DMS53 (cell line): ENCODE measurements at regions not wholly inside any gene's neighbourhood (a gene's known extent, or its start where the extent isn't known, plus 50 kb on each side); places are given as distances from the start of the nearest gene placed in this dataset.

ENCODE experiments used
- DNase-seq: peaks from one replicate; lab custom pipeline; 2025; lab: John Stamatoyannopoulos, UW

DNA sequence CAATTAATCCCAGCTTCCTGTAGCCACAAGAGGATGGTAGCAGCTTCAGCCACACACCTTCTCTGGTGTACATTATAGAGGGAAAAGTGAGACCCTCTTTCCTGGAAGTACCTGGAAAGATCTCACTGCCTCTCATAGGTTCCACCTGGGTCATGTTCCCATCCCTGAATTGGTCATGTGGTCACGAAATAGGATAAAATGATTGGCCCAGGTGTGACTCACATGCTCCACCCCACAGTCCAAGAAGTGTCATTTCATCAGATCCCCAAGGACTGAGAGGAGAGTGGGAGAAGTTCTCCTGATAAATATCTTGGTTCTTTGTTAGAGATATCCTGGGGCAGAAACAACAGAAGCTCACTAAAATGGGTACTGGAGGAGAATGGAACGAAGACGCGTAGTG lies 142.4 kb downstream of the QRSL1 start:
- no peak for DNase-seq

DNA sequence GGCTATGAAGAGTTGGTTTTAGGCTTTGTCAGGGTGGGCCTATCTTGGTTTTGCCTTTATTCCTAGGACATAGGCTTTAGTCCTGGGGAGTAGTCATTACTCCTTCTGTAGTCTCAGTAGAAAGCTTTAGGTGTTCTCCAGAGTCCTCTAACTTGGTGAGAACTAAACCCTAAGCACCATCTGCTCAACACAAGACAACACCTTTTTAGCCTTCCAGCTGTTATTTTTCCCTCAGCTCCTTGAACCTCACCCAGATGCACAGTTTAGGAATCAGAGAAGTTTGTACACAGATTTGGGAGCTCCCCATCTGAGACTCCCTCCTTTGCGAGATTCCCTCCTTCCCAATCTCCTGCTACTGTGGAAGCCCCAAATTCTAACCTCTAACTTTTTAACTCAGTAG lies 141.3 kb downstream of the QRSL1 start:
- DNase-seq = no peak

GRCh38 chr6:106770081-106770480 lies 140.7 kb downstream of the QRSL1 start:
- no peak for DNase-seq

DNA sequence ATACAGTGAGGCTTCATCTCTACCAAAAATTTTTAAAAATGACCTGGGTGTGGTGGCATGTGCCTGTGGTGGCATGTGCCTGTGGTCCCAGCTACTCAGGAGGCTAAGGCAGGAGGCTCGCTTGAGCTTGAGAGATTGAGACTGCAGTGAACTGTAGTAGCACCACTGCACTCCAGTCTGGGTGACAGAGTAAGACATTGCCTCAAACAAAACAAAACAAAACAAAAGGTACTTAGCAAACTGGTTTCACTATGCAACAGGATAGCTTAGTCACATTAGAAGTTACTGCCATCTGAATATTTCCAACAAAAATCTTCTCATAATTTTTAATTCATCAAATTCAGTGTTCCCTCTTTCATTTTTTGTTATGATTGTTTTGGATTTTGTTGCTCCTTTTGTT lies 137.9 kb downstream of the QRSL1 start:
- DNase-seq = peak; percentile 17

- DNase-seq = peak; percentile 17
Measured at GRCh38 chr6:106766201-106766600, 136.8 kb downstream of the QRSL1 start.

- DNase-seq = no peak
Measured at GRCh38 chr6:106765496-106765895, 136.1 kb downstream of the QRSL1 start.

GRCh38 chr6:106764353-106764980 lies 135.1 kb downstream of the QRSL1 start:
- peak; percentile 28 for DNase-seq

GRCh38 chr6:106763361-106763760 lies 134.0 kb downstream of the QRSL1 start:
- no peak for DNase-seq

DNA sequence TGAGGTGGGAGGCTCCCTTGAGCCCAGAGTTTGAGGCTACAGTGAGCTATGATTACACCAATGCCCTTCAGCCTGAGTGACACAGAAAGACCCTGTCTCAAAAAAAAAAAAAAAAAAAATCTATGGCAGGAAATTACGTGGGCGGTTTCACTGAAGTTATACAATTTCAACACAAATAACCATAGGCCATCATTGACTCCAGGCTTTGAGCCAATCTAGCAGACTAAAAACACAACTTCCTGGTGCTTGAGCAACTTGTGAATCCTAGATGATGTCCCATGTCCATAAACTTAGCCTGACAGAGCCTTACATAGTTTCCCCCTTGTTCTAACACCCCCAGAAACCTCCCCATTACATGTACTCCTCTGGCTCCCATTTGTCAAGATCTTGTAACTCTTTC lies 131.8 kb downstream of the QRSL1 start:
- no peak for DNase-seq

- no peak for DNase-seq
Measured at GRCh38 chr6:106759112-106759511, 129.7 kb downstream of the QRSL1 start.

- peak; percentile 45 for DNase-seq
Measured at GRCh38 chr6:106757722-106758467, 128.5 kb downstream of the QRSL1 start.

GRCh38 chr6:106757267-106757666 lies 127.9 kb downstream of the QRSL1 start:
- peak; percentile 80 for DNase-seq

DNA sequence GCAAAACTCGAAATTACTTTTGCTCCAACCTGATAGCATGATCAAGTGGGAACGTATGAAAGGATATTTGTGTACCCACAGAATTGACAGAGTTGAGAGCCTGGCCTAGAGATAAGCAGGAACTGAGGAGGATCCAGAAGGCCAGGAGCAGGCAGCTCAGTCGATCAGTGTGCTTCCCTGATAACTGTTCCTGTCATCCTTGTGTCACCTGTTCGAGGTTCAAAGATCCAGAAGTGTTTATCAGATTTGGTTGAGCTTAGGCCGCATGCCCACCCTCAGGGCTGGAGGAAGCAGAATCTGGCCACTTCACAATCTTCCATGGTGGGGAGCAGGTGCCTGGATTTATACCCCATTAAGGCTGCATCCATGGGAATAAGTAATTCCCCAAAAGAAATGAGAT lies 124.8 kb downstream of the QRSL1 start:
- no peak for DNase-seq

DNA sequence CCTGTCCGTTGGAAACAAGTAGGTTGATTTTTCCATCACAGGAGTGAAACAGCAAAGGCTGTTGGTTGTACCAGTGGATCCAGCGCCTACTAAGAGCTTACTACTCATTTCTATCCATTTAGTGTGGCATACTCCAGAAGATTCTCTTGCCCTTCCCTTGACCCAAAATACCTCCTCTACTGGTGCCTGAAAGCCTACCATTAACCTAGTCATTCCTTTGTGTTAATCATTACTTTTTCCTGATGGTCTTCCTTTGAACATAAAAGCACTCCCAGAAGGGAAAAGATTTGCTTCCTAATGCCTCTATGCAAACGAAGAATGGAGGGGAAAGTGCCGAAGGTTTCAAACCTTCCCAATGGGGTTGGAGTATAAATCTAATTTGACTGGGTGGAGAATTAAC lies 123.3 kb downstream of the QRSL1 start:
- no peak for DNase-seq

- peak; percentile 35 for DNase-seq
Measured at GRCh38 chr6:106751501-106752252, 122.3 kb downstream of the QRSL1 start.

DNA sequence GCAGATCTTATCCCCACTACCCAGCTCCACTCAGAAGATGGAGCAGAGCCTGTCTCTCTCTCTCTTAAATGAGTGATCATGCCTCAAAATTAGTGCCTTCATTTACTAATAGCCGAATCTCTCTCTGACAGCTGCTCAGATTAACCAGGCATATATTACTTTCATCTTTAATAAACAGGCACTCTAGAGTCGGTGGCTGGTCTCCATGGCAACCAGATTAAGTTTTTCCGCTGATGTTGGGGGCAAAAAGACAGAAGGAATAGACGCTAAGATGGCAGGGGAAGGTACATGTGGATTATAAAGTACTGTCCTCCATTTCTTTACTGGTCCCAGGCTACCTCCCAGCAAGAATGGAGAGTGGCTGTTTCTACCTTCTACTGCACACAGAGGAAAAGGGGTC lies 121.6 kb downstream of the QRSL1 start:
- peak; percentile 41 for DNase-seq

DNA sequence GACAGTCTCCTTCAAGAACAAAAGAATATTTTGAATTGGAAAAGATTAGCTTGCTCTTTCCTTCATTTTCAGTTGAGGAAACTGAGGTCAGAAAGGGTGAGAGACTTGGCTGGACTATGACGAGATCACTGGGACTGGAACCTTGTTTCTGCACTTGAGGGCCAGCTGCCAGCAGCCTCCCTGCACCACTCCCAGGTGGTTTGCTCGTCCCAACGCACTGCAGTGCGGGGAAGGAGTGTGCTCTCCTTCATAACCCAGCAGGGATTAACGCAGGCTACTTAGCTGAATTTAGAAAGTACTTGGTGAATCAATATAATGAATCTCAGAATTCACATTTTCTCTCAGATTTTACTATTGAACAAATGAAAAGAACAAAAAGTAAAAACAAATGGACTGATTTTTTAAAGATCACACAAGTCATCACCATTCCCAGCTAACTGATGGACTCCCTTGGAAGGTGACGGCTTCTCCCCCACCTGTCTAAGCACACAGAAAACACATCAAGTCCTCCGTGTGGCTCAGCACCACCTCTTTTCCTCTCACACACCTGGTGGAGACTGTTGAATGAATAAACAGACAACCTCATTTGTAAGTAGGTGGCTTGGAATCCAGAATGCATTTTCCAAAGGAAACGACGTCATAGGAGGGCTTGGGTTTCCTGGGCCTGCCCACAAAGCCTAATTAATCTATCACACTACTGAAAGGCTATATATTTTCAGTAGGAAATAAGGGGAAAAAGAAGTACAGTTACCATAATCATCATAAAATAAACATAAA lies 121.0 kb downstream of the QRSL1 start:
- peak; percentile 91 for DNase-seq

- DNase-seq = peak; percentile 60
Measured at GRCh38 chr6:106749609-106750008, 120.2 kb downstream of the QRSL1 start.

DNA sequence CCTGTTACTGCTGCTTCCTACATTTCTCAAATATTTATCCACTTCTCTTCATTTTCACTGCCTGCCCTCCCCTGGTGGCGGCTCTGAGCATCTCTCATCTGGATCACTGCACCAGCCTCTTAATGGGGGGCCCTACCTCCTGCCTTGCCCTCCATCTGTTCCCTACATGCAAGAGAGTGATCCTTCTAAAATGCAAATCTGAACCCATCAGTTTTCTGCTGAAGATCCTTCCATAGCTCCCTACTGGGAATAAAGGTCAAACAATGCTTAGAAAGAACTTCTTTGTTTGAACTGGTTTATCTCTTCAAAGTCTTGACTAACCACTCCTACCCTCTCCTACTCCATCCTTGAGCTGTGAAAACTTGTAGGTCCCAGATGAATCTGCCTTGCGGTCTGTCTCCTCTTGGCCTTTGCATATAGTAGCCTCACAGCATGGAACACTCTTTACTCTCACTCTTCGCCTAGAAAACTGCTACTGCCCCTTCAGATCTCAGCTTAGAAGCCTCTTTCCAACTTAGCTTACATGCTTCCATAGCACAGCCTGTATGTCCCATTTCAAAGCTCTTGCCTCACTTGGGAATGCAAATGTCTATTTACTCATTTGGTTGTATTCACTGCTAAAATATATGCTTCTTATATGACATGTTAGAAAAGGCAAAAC lies 119.3 kb downstream of the QRSL1 start:
- DNase-seq = peak; percentile 35

- peak; percentile 82 for DNase-seq
Measured at GRCh38 chr6:106747139-106747538, 117.8 kb downstream of the QRSL1 start.

- DNase-seq = peak; percentile 95
Measured at GRCh38 chr6:106746652-106747051, 117.3 kb downstream of the QRSL1 start.
